Stimulated activated CD4-positive, alpha-beta T cell treated with anti-CD3 and anti-CD28 coated beads, Interleukin-1b, Interleukin-23, amount 100 ng/mL, for 4 hours (primary cell): ENCODE measurements at regions not wholly inside any gene's neighbourhood (a gene's known extent, or its start where the extent isn't known, plus 50 kb on each side); places are given as distances from the start of the nearest gene placed in this dataset.
"Not testable (repeated sequence)": the region's sequence is repeated elsewhere in the genome, so short reads cannot be mapped to it uniquely, and the experiment has no call there.

Experiments used
- DNase-seq, 2 donors: peaks; one replicate each; pipeline ENCODE4 v3.0.0-alpha.2; 2020; ENCODE audit warnings: low read depth in 2 of 2

GRCh38 chr3:182626484-182627467 is 166.5 kb upstream of the ATP11B start:
- no peak for DNase-seq

GRCh38 chr3:182628531-182628930 is 164.8 kb upstream of the ATP11B start:
- no peak for DNase-seq

GRCh38 chr3:182629521-182629920 is 163.8 kb upstream of the ATP11B start:
- DNase-seq = no peak

- no peak for DNase-seq
Observed at GRCh38 chr3:182631183-182632076, 161.9 kb upstream of the ATP11B start.

- no peak for DNase-seq
Observed at GRCh38 chr3:182632077-182632393, 161.3 kb upstream of the ATP11B start.

GRCh38 chr3:182633186-182633585 is 160.1 kb upstream of the ATP11B start:
- DNase-seq = no peak

- DNase-seq = no peak
Observed at GRCh38 chr3:182636646-182637045, 156.7 kb upstream of the ATP11B start.

GRCh38 chr3:182637350-182638110 is 155.8 kb upstream of the ATP11B start:
- no peak for DNase-seq

GRCh38 chr3:182644013-182644412 is 149.3 kb upstream of the ATP11B start:
- DNase-seq = no peak

GRCh38 chr3:182644790-182645433 is 148.4 kb upstream of the ATP11B start:
- DNase-seq = no peak

GRCh38 chr3:182650568-182651128 is 142.7 kb upstream of the ATP11B start:
- no peak for DNase-seq

- DNase-seq = no peak
Observed at GRCh38 chr3:182651461-182651860, 141.8 kb upstream of the ATP11B start.

- DNase-seq = not testable (repeated sequence)
Observed at GRCh38 chr3:182653065-182653464, 140.2 kb upstream of the ATP11B start.

- DNase-seq = no peak
Observed at GRCh38 chr3:182668541-182668940, 124.8 kb upstream of the ATP11B start.

GRCh38 chr3:182668974-182669373 is 124.3 kb upstream of the ATP11B start:
- no peak for DNase-seq

- DNase-seq = no peak
Observed at GRCh38 chr3:182671541-182671940, 121.8 kb upstream of the ATP11B start.

- no peak for DNase-seq
Observed at GRCh38 chr3:182671942-182672341, 121.4 kb upstream of the ATP11B start.

GRCh38 chr3:182673336-182673735 is 120.0 kb upstream of the ATP11B start:
- no peak for DNase-seq

- DNase-seq = peak; percentile 23 to 48
Observed at GRCh38 chr3:182682263-182683241, 110.8 kb upstream of the ATP11B start.

GRCh38 chr3:182683453-182683852 is 109.9 kb upstream of the ATP11B start:
- DNase-seq = peak; percentile 26 to 40
